ENCODE measurements at regions not wholly inside any gene's neighbourhood (a gene's known extent, or its start where the extent isn't known, plus 50 kb on each side); places are given as distances from the start of the nearest gene placed in this dataset.

- TF ChIP-seq CTCF (conservative IDR thresholded peaks at IDR 0.05; ENCODE audit: low read length) (no peak), EZH2phosphoT487 (IDR thresholded peaks at IDR 0.05; ENCODE audit: borderline replicate concordance, low read depth, low read length) (no peak)
Measured at GRCh38 chr20:57043091-57043490, 223.3 kb downstream of the BMP7 start.

Data from OCI-LY7 (cell line).